Inflammatory macrophage treated with lipopolysaccharide for 4 hours (primary cell): ENCODE measurements at regions not wholly inside any gene's neighbourhood (a gene's known extent, or its start where the extent isn't known, plus 50 kb on each side); places are given as distances from the start of the nearest gene placed in this dataset.
A peak's percentile ranks its signal among the peaks of the same experiment; 100 is the strongest.

Experiments
- DNase-seq: peaks from one replicate; pipeline ENCODE4 v3.0.0-alpha.2; 2020

GRCh38 chr5:87069311-87069710 is 198.4 kb upstream of the RASA1 start:
- DNase-seq, result no peak

DNA sequence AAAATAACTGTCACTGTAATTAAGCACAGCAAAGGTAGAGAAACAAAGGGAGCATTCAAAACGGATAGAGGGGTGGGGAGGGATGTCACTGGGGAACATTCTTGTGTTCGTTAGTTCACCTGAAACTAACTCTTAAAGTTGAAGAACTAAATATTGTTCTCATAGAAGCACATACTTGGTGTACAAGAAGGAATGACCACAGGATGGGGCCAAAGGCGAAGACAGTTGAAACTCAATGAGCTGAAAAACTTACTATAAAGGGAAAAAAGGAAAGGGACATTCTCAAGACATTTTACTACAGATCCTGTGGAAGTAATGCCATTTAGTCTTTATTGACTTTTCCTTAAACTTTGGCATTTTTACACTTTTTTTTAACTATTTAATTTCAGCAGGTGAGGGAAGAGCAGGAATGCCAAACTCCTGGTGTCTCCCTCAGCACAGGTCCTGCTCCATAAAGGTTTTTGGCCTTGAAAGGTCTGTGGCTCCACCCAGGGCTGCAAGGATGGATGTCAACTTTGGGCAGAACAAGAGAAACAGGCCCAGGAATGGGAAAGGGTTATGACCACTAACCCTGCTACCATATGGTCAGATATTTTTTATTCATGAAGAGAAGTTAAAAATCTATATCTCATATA is 197.6 kb upstream of the RASA1 start:
- peak; percentile 52 for DNase-seq

DNA sequence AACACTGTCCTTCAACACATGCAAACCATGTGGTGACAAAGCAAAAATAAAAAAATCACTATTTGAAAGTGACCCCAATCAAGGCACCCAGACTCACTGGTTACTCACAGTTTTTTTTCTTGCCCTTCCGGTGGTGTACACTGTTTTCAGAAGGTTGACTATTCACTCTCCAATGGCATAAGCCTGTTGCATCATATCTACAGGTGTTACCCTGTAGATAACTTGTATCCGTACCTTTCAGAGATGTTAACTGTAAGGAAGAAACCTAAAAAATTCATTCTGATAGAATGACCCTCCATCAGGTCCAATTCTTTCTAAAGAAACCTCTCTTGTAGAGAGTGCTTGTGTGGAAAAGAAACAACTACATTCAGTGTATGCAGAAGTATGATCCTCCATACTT is 193.6 kb upstream of the RASA1 start:
- DNase-seq, result no peak

- DNase-seq, result no peak
Measured at GRCh38 chr5:87074934-87075541, 192.6 kb upstream of the RASA1 start.

DNA sequence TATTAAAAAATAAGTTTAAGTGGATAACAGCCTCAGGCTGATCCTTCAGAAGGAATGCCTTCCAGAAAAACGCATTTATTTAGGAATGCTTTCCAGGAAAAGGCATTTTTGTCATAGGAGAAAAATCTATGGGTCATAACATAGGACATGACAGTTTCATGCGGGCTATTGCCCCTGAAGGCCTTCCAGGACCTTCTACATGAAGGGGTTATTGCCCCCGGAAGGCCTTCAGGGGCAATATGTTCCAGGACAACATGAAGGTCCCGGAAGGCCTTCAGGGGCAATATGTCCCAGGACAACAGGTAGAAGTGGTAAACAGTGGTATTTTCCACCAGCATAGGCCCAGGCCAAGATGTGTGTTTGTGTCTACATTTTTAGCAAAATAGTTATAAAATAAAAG is 191.3 kb upstream of the RASA1 start:
- DNase-seq, result no peak

DNA sequence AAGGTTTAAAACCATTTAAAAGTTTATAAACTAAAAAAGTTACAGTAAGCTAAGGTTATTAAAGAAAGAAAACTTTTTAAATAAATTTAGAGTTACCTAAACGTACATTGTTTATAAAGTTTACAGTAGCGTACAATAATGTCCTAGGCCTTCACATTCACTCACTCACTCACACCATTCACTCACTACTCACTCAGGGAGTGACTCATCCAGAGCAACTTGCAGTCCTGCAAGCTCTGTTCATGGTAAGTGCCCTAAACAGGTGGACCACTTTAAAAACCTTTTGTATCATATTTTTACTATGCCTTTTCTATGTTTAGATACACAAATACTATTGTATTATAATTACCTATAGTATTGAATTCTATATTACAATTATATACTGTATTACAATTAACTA is 190.8 kb upstream of the RASA1 start:
- DNase-seq, result no peak

DNA sequence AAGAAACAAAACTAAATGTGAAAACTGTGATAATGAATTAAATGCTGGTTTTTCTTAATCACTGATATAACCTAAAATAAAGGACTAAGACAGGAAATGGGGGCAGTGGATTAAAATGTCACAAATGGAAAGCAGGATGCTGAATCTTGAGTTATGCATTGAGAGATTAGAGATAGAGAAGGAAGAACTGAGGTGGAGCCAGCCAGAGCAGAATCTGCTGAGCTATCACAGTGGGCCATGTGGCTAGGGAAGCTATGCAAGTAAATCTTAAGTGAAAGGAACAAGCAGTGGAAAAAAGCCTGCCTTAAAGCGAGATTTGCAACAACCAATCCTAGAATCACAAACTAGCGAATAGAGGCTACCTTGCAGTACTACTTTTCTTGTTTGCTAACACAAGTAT is 188.5 kb upstream of the RASA1 start:
- peak; percentile 25 for DNase-seq

DNA sequence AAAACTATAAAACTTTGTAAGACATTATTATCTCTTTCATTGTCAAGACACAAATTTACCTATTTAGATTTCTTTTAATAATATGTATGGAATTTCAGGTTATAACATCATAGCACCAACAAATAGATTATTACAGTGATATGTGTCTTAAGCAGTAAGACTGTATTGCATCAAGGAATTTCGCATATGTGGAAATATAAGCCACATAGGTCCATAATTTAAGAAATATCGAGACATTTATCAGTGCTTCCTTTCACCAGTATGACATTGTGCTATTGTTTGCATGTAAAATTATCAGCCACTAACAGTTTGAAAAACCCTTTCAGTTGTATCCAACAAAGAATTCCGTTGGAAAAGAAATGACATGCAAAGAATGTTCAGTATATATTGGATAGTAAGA is 186.7 kb upstream of the RASA1 start:
- peak; percentile 79 for DNase-seq

GRCh38 chr5:87081511-87082372 is 185.9 kb upstream of the RASA1 start:
- DNase-seq, result peak; percentile 85

DNA sequence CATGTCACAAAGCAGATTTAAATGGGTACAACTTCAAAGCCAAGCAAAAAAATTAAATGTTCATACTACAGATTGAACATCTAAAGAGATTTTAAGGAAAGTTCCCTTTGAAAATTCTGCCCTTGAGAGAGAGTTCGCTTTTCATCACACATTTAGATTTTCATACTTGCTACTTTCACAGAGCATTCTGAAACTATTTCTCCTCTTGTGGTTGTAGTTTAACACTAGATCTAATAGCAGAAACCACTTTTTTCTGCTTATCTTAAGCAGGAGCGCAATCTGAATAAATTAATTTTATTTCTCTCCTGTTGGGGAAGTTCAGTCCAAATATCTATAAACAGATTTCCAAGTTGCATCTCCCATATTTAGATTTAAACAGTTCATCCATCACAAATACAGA is 173.3 kb upstream of the RASA1 start:
- DNase-seq, result no peak

DNA sequence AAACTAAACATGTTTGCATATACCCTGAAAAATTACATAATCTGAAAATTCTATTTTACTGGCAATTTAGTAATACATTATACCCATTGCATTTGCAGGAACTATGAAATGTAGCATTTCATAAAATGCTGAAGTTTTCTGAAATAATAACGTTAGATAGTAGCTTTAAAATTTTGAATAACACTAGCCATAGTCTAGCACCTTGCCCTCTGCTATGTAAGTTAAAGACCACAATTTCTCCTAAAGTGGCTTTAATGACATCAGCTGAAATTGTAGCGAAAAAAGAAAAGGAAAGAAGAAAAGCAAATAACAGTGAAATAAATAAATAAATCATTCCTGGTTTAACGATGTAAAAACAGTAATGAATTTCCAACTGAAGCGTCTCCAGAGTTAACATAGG is 172.8 kb upstream of the RASA1 start:
- DNase-seq, result no peak

DNA sequence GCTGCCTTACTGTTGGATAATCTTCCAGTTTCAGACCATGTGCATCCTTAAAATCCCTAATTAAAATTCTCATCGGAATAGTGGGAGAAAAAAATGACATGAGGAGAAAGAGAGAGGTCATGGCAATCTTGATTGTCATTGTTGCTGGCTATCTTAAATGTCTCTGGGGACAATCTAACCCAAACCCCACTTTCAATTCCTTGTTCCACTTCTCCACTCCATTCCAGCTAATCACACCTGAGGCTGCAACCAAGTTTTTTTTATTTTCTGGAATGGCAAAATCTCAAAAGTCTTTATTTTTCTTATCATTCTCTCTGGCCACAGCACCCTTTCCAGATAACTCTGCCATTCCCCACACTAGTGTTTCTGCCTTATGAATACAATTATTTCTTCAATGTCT is 171.9 kb upstream of the RASA1 start:
- DNase-seq, result no peak

- DNase-seq, result no peak
Measured at GRCh38 chr5:87097664-87098063, 170.0 kb upstream of the RASA1 start.

DNA sequence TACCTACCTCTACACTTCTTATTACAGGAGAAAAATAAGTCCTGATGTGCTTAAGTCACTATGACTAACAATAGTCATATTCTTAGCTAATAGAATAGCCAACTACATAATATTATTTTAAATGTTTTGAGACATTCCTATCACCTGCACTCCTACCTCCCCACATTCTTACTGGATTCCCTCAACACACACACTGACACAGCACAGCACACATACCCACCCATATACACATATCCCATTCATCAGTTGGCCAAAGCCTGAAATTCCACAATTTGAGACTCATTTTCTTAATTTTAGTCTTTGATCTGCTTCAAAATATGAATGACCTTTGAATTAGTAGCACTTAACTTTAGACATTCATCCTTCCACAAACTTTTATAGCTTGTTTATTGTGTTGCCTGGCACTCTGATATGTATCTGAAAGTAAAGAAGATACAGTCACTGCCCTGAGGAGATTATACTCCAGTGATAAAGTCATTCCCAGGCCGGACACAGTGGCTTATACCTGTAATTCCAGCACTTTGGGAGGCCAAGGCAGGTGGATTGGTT is 168.3 kb upstream of the RASA1 start:
- no peak for DNase-seq

DNA sequence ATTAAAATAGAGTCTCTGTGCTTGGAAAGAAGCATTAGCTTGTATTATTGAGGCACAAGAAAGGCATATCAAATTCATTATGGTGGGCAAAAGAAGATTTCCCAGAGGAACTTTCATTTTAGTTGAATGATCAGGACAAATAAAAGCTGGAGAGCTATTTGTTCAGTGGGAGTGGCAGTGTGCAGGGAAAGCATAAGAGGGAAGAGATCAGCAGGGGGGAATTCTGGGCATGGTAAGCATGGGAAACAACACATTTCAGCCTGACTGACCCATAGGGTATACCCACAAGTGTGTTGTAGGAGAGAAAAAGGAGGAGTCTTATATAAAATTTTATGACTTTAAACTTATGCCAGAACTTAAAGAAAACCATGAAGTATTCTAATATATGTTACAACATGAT is 167.7 kb upstream of the RASA1 start:
- DNase-seq, result no peak

- no peak for DNase-seq
Measured at GRCh38 chr5:87101321-87101720, 166.4 kb upstream of the RASA1 start.

GRCh38 chr5:87102841-87103240 is 164.8 kb upstream of the RASA1 start:
- no peak for DNase-seq

DNA sequence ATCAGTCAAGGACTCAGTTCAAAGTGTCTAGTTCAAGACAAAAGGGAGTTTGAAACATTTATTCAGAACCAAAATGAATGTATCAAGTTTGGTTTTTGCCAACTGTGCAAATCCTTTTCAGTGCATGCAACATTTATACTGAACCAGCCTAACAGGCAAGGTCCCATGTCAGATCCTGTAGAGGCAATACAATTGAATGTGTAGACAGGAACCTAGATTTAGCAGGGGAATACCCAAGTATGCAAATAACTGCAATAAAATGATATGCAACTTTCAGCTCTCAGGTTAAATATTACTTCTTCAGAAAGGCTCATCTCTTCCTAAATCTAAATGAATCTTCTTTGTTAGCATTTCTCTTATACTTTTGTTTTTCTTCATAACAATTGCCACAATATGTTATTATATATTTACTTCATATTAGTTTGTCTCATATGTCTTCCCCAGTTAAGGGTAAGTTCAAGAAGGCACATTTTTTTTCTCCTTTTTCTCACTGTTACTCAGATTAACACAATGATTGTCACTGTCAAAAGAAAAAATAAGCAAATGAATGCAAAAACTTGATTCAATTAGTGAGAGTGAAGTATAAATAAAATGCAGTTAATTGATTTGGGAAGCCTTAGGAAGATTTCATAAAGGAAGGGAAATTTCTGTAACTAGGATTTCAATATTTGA is 163.9 kb upstream of the RASA1 start:
- DNase-seq, result peak; percentile 59

DNA sequence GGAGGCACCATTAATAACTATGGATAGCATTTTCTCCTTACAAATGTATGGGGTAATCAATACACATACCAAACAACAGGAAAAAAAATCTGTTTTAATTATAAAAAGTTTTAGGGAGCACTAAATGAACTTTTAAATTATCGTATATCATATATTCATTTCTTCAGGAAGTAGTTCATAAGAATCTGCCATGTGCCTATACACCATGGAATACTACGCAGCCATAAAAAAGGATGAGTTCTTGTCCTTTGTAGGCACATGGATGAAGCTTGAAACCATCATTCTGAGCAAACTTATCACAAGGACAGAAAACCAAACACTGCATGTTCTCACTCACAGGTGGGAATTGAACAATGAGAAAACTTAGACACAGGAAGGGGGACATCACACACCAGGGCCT is 162.1 kb upstream of the RASA1 start:
- DNase-seq, result no peak

GRCh38 chr5:87109746-87110145 is 157.9 kb upstream of the RASA1 start:
- peak; percentile 40 for DNase-seq

DNA sequence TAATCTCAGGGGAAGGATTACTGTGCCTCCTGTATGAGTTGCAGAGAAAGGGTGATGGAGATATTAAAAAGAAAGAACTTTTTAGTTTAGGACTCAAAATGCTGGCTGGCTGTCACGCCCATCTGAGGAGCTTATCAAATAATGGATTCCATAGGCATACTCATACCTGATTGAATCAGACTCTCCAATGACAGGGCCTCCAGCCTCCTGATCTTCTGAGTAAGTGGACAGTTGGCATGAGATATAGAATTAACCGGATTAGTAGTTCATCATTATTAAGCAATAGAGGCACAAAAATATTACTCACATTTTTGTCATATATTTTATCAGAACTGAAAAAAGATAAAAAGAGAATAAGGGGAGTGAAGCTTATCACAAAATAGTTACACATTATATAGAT is 157.0 kb upstream of the RASA1 start:
- DNase-seq, result no peak

GRCh38 chr5:87113861-87114260 is 153.8 kb upstream of the RASA1 start:
- DNase-seq, result no peak

DNA sequence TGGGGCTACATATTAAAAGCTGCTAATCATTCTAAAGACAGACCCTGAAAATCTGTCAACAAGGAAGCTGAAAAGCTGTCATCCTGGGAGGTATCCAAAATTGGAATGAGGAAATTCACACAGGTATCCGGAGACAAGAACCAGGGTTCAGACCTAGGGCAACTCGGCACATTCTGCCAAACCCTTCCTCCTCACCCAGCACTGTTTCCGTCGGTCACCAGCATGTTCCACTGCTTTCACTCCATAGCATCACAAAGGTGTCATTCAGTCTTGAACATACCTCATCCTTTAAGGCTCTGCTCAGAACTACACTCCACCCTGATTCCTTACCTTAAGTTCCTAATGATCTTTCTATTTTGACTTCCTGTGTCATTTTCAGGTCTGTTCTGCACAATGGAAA is 153.1 kb upstream of the RASA1 start:
- no peak for DNase-seq
